Suprapubic skin (tissue), 3 donors: ENCODE measurements at regions not wholly inside any gene's neighbourhood (a gene's known extent, or its start where the extent isn't known, plus 50 kb on each side); places are given as distances from the start of the nearest gene placed in this dataset.

ENCODE experiments used
- POLR2AphosphoS5 ChIP-seq, 3 donors: sonication (generic); formaldehyde crosslinking; IDR thresholded peaks; one replicate each; pipeline ENCODE4 v1.6.1; 2017; ENCODE audit warnings: antibody characterized with exemption in 3 of 3
- TF ChIP-seq, protein P1 (sequence below), 2 donors: fragments of 200-600 bp in 1 of 2; fragments of 450-650 bp in 1 of 2; sonication (generic) in 1 of 2; IDR thresholded peaks; one replicate each; pipeline ENCODE4 v1.5.1; 2016 to 2019; ENCODE audit warnings: antibody characterized with exemption in 2 of 2, mild to moderate bottlenecking in 1 of 2, moderate library complexity in 1 of 2

DNA sequence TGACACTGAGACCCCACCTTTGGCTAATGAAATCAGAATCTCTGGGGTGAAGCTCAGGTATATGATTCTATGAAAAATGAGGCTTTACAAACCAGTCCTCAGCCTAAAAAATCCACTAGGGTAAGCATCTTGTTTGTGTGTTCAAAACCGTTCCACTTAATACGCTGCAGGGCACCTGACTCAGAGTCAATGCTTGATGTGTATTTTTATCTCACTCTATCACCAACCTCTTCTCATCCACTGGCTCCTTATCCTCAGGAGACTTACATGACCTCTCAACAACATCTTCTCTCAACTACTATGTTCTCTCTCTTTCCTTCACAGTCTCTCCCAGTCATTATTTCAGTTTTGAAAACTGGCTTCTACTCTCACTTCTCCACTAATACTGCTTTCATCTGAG lies 153.3 kb upstream of the KCNN2 start:
- TF ChIP-seq, protein P1, sequence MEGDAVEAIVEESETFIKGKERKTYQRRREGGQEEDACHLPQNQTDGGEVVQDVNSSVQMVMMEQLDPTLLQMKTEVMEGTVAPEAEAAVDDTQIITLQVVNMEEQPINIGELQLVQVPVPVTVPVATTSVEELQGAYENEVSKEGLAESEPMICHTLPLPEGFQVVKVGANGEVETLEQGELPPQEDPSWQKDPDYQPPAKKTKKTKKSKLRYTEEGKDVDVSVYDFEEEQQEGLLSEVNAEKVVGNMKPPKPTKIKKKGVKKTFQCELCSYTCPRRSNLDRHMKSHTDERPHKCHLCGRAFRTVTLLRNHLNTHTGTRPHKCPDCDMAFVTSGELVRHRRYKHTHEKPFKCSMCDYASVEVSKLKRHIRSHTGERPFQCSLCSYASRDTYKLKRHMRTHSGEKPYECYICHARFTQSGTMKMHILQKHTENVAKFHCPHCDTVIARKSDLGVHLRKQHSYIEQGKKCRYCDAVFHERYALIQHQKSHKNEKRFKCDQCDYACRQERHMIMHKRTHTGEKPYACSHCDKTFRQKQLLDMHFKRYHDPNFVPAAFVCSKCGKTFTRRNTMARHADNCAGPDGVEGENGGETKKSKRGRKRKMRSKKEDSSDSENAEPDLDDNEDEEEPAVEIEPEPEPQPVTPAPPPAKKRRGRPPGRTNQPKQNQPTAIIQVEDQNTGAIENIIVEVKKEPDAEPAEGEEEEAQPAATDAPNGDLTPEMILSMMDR (IDR thresholded peaks at IDR 0.05): no peak
- no peak for TF ChIP-seq POLR2AphosphoS5 (IDR thresholded peaks at IDR 0.05)
